COLO668 (cell line): ENCODE measurements at regions not wholly inside any gene's neighbourhood (a gene's known extent, or its start where the extent isn't known, plus 50 kb on each side); places are given as distances from the start of the nearest gene placed in this dataset.
"Not testable (repeated sequence)": the region's sequence is repeated elsewhere in the genome, so short reads cannot be mapped to it uniquely, and the experiment has no call there.

ENCODE experiments used
- DNase-seq: peaks from one replicate; lab custom pipeline; 2025; ENCODE audit not compliant: unreplicated experiment; lab: John Stamatoyannopoulos, UW

- no peak for DNase-seq
These were observed 118.5 kb upstream of the OTUD4 start for GRCh38 chr4:145298885-145299284.

GRCh38 chr4:145297556-145297955 is 117.2 kb upstream of the OTUD4 start:
- no peak for DNase-seq

- no peak for DNase-seq
These were observed 115.2 kb upstream of the OTUD4 start for GRCh38 chr4:145295547-145295946.

GRCh38 chr4:145295122-145295521 is 114.7 kb upstream of the OTUD4 start:
- DNase-seq = no peak

GRCh38 chr4:145293658-145294057 is 113.3 kb upstream of the OTUD4 start:
- DNase-seq = no peak

- DNase-seq = no peak
These were observed 110.6 kb upstream of the OTUD4 start for GRCh38 chr4:145290955-145291354.

GRCh38 chr4:145289403-145290076 is 109.2 kb upstream of the OTUD4 start:
- DNase-seq = no peak

GRCh38 chr4:145287351-145287750 is 107.0 kb upstream of the OTUD4 start:
- no peak for DNase-seq

- peak; percentile 5 for DNase-seq
These were observed 105.5 kb upstream of the OTUD4 start for GRCh38 chr4:145285928-145286327.

GRCh38 chr4:145283909-145284308 is 103.5 kb upstream of the OTUD4 start:
- DNase-seq = no peak

- no peak for DNase-seq
These were observed 101.6 kb upstream of the OTUD4 start for GRCh38 chr4:145281951-145282350.

GRCh38 chr4:145281224-145281623 is 100.8 kb upstream of the OTUD4 start:
- no peak for DNase-seq

GRCh38 chr4:145280541-145280940 is 100.2 kb upstream of the OTUD4 start:
- no peak for DNase-seq

GRCh38 chr4:145279122-145279960 is 99.0 kb upstream of the OTUD4 start:
- DNase-seq = peak; percentile 11

- no peak for DNase-seq
These were observed 98.1 kb upstream of the OTUD4 start for GRCh38 chr4:145278341-145279121.

GRCh38 chr4:145277011-145277410 is 96.6 kb upstream of the OTUD4 start:
- no peak for DNase-seq

GRCh38 chr4:145276050-145276449 is 95.7 kb upstream of the OTUD4 start:
- DNase-seq = no peak

- no peak for DNase-seq
These were observed 90.8 kb upstream of the OTUD4 start for GRCh38 chr4:145271194-145271593.

GRCh38 chr4:145266881-145267280 is 86.5 kb upstream of the OTUD4 start:
- DNase-seq = no peak

- no peak for DNase-seq
These were observed 79.7 kb upstream of the OTUD4 start for GRCh38 chr4:145260091-145260490.

GRCh38 chr4:145255311-145255710 is 74.9 kb upstream of the OTUD4 start:
- DNase-seq = not testable (repeated sequence)

GRCh38 chr4:145252190-145252589 is 71.8 kb upstream of the OTUD4 start:
- DNase-seq = no peak
